ENCODE measurements at regions not wholly inside any gene's neighbourhood (a gene's known extent, or its start where the extent isn't known, plus 50 kb on each side); places are given as distances from the start of the nearest gene placed in this dataset.
A peak's percentile ranks its signal among the peaks of the same experiment; 100 is the strongest.
"Not testable (repeated sequence)": the region's sequence is repeated elsewhere in the genome, so short reads cannot be mapped to it uniquely, and the experiment has no call there.

- no peak overlapping the region for H3K4me3 ChIP-seq (replicated peaks; ENCODE audit: low read depth, low read length)
- no peak for DNase-seq (ENCODE audit: low read depth)
- no peak for TF ChIP-seq CTCF (IDR thresholded peaks at IDR 0.05; ENCODE audit: low read length, missing control alignments)
These were observed 222.2 kb downstream of the WNT5A start for GRCh38 chr3:55264919-55265318.

GRCh38 chr3:55252921-55253320 lies 234.2 kb downstream of the WNT5A start:
- no peak overlapping the region for H3K4me3 ChIP-seq (replicated peaks; ENCODE audit: low read depth, low read length)
- DNase-seq (ENCODE audit: low read depth): no peak
- TF ChIP-seq CTCF (IDR thresholded peaks at IDR 0.05; ENCODE audit: low read length, missing control alignments): no peak

- H3K4me3 ChIP-seq (replicated peaks; ENCODE audit: low read depth, low read length); DNase-seq (ENCODE audit: low read depth): not testable (repeated sequence)
These were observed 237.9 kb downstream of the WNT5A start for GRCh38 chr3:55249156-55249555.

GRCh38 chr3:55247666-55248065 lies 239.4 kb downstream of the WNT5A start:
- no peak overlapping the region for H3K4me3 ChIP-seq (replicated peaks; ENCODE audit: low read depth, low read length)
- DNase-seq (ENCODE audit: low read depth): no peak
- no peak for TF ChIP-seq CTCF (IDR thresholded peaks at IDR 0.05; ENCODE audit: low read length, missing control alignments)

GRCh38 chr3:55246033-55246432 lies 241.1 kb downstream of the WNT5A start:
- no peak for TF ChIP-seq CTCF (IDR thresholded peaks at IDR 0.05; ENCODE audit: low read length, missing control alignments)

GRCh38 chr3:55245351-55245750 lies 241.8 kb downstream of the WNT5A start:
- H3K4me3 ChIP-seq (replicated peaks; ENCODE audit: low read depth, low read length): no peak overlapping the region
- no peak for TF ChIP-seq CTCF (IDR thresholded peaks at IDR 0.05; ENCODE audit: low read length, missing control alignments)
- DNase-seq (ENCODE audit: low read depth): no peak

More at GRCh38 chr3:55246033-55246432, 241.1 kb downstream of the WNT5A start:
- H3K4me3 ChIP-seq (replicated peaks; ENCODE audit: low read depth, low read length): no peak overlapping the region
- DNase-seq (ENCODE audit: low read depth): peak; percentile 34

GRCh38 chr3:55244247-55244646 lies 242.9 kb downstream of the WNT5A start:
- no peak overlapping the region for H3K4me3 ChIP-seq (replicated peaks; ENCODE audit: low read depth, low read length)
- DNase-seq (ENCODE audit: low read depth): no peak
- no peak for TF ChIP-seq CTCF (IDR thresholded peaks at IDR 0.05; ENCODE audit: low read length, missing control alignments)

GRCh38 chr3:55243678-55244077 lies 243.4 kb downstream of the WNT5A start:
- no peak for TF ChIP-seq CTCF (IDR thresholded peaks at IDR 0.05; ENCODE audit: low read length, missing control alignments)
- DNase-seq (ENCODE audit: low read depth): no peak
- H3K4me3 ChIP-seq (replicated peaks; ENCODE audit: low read depth, low read length): no peak overlapping the region
